A673 (cell line): ENCODE measurements at regions not wholly inside any gene's neighbourhood (a gene's known extent, or its start where the extent isn't known, plus 50 kb on each side); places are given as distances from the start of the nearest gene placed in this dataset.

ENCODE experiments used
- BruUV-seq: library from RNA; stranded (reverse); fragments of 400-500 nt; replicated peaks from 2 replicates; lab custom pipeline; 2021; lab: Mats Ljungman, UMichigan
- CTCF ChIA-PET: fragments of 300-600 bp; sonication (Branson Sonifier 250); formaldehyde crosslinking; loops from one replicate; lab custom pipeline; 2022; ENCODE audit warnings: antibody characterized with exemption; lab: Charles Lee
- POLR2A ChIA-PET: fragments of 300-600 bp; sonication (Branson Sonifier 250); formaldehyde crosslinking; loops from one replicate; lab custom pipeline; 2022; ENCODE audit warnings: antibody characterized with exemption; ENCODE audit not compliant: low non-redundant PET; lab: Charles Lee
- DNase-seq: peaks from one replicate; pipeline ENCODE4 v3.0.0-alpha.2; 2015; ENCODE audit warnings: low spot score
- H3K27ac ChIP-seq: fragments of 200-600 bp; sonication (generic); 2 replicates; pipeline ENCODE4 v1.5.1; 2016; ENCODE audit warnings: mixed run types, low read depth, mild to moderate bottlenecking, mixed read lengths, antibody characterized with exemption, low read length; ENCODE audit not compliant: poor library complexity, severe bottlenecking
- H3K27me3 ChIP-seq: fragments of 200-600 bp; sonication (generic); replicated peaks from 2 replicates; pipeline ENCODE4 v1.6.1; 2017; ENCODE audit warnings: mixed run types, low read depth, mild to moderate bottlenecking, mixed read lengths, antibody characterized with exemption, low read length; ENCODE audit not compliant: insufficient read depth, poor library complexity
- H3K36me3 ChIP-seq: fragments of 200-600 bp; sonication (generic); 2 replicates; pipeline ENCODE4 v1.6.1; 2016; ENCODE audit warnings: mixed run types, mild to moderate bottlenecking, mixed read lengths, antibody characterized with exemption, low read length; ENCODE audit not compliant: insufficient read depth, poor library complexity, severe bottlenecking
- H3K4me1 ChIP-seq: fragments of 200-600 bp; sonication (generic); 2 replicates; pipeline ENCODE4 v1.6.1; 2017; ENCODE audit warnings: mixed run types, mild to moderate bottlenecking, mixed read lengths, antibody characterized with exemption, low read length; ENCODE audit not compliant: insufficient read depth, poor library complexity, severe bottlenecking
- H3K4me3 ChIP-seq: fragments of 200-600 bp; sonication (generic); 2 replicates; pipeline ENCODE4 v1.5.1; 2016; ENCODE audit warnings: low read depth, mixed run types, mild to moderate bottlenecking, mixed read lengths, low read length; ENCODE audit not compliant: poor library complexity, severe bottlenecking
- H3K9me3 ChIP-seq: fragments of 200-600 bp; sonication (generic); 2 replicates; pipeline ENCODE4 v1.6.1; 2016; ENCODE audit warnings: mixed run types, low read depth, mild to moderate bottlenecking, mixed read lengths, antibody characterized with exemption, low read length; ENCODE audit not compliant: poor library complexity, severe bottlenecking
- EZH2 ChIP-seq: fragments of 200-600 bp; sonication (generic); IDR thresholded peaks from 2 replicates; pipeline ENCODE4 v1.6.1; 2017; ENCODE audit warnings: borderline replicate concordance, low read depth, mild to moderate bottlenecking, mixed read lengths, antibody characterized with exemption, low read length; ENCODE audit not compliant: poor library complexity, severe bottlenecking
- intact Hi-C: fragments of 100-400 bp; cut with micrococcal nuclease; formaldehyde crosslinking; loops from one replicate; pipeline ENCODE4 v1.10.0; 2022; ENCODE audit not compliant: unreplicated experiment
- TF ChIP-seq, protein P1 (sequence below): fragments of 300-800, 200-600 bp; sonication (generic); conservative IDR thresholded peaks from 2 replicates; pipeline ENCODE4 v1.5.1; 2017; ENCODE audit warnings: low read depth, mild to moderate bottlenecking, antibody characterized with exemption, low read length, moderate library complexity, mixed read lengths

DNA sequence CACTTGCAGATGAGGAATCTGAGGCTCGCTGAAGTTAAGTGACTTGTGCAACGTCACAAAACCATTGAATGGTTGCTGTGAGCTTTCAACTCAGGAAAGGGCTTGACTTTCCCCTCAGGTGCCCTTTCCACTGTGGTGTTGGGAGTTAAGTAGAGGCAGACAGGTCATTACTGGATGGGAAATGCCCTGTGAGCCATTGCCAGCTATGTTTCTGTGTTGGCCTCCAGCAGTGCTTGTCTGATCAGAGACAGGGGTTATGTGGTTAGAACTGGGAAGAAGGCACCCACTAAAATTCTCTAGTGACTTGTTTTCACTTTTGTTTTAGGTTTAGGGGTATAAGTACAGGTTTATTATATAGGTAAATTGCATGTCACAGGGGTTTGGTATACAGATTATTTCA, 96.6 kb downstream of the FDX1 start:
- Histone ChIP-seq H3K9me3 (peaks cover 15% of the 10 kb centered on the region), H3K27ac (no peak overlapping the region), H3K4me1 (peaks cover 16% of the 10 kb centered on the region), H3K4me3 (no peak overlapping the region), H3K36me3 (no peaks in the 10 kb centered on the region), H3K27me3 (no peaks in the 10 kb centered on the region)
- ChIA-PET CTCF (no interaction called here), POLR2A (interaction anchor here (0.6 kb wide), 1 partner anchor 921 kb away, joined by 3 read pairs; no protein-coding TSS in a partner anchor)
- TF ChIP-seq EZH2, result no peak
- TF ChIP-seq, protein P1, sequence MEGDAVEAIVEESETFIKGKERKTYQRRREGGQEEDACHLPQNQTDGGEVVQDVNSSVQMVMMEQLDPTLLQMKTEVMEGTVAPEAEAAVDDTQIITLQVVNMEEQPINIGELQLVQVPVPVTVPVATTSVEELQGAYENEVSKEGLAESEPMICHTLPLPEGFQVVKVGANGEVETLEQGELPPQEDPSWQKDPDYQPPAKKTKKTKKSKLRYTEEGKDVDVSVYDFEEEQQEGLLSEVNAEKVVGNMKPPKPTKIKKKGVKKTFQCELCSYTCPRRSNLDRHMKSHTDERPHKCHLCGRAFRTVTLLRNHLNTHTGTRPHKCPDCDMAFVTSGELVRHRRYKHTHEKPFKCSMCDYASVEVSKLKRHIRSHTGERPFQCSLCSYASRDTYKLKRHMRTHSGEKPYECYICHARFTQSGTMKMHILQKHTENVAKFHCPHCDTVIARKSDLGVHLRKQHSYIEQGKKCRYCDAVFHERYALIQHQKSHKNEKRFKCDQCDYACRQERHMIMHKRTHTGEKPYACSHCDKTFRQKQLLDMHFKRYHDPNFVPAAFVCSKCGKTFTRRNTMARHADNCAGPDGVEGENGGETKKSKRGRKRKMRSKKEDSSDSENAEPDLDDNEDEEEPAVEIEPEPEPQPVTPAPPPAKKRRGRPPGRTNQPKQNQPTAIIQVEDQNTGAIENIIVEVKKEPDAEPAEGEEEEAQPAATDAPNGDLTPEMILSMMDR, result no peak
- no TSS peak for BruUV-seq
- no peak for DNase-seq
- intact Hi-C loops, result no loop called here
